GM23338 (cell line): ENCODE measurements at regions not wholly inside any gene's neighbourhood (a gene's known extent, or its start where the extent isn't known, plus 50 kb on each side); places are given as distances from the start of the nearest gene placed in this dataset.
"Not testable (repeated sequence)": the region's sequence is repeated elsewhere in the genome, so short reads cannot be mapped to it uniquely, and the experiment has no call there.

Experiments
- ATAC-seq: fragments of 200-7000 bp; cut with Tn5 transposase; 3 replicates; pipeline ENCODE4 v1.9.1; 2020
- DNase-seq: peaks from one replicate; pipeline ENCODE4 v3.0.0-alpha.2; 2015; ENCODE audit warnings: low spot score
- H2AFZ ChIP-seq: fragments of 200-600 bp; sonication (generic); 2 replicates; pipeline ENCODE4 v1.8.0; 2016; ENCODE audit warnings: antibody characterized with exemption, mild to moderate bottlenecking, moderate library complexity
- H3F3A ChIP-seq: fragments of 200-600 bp; sonication (generic); replicated peaks from 2 replicates; pipeline ENCODE4 v1.8.0; 2017; ENCODE audit warnings: antibody characterized with exemption, mixed run types, low read depth
- H3K27ac ChIP-seq: fragments of 200-600 bp; sonication (generic); 2 replicates; pipeline ENCODE4 v1.6.1; 2016; ENCODE audit warnings: low read depth
- H3K27me3 ChIP-seq: fragments of 200-600 bp; sonication (generic); 2 replicates; pipeline ENCODE4 v1.8.0; 2016; ENCODE audit warnings: mild to moderate bottlenecking, mixed run types, moderate library complexity; ENCODE audit not compliant: insufficient read depth
- H3K36me3 ChIP-seq: fragments of 200-600 bp; sonication (generic); 2 replicates; pipeline ENCODE4 v1.8.0; 2016; ENCODE audit warnings: mild to moderate bottlenecking; ENCODE audit not compliant: insufficient read depth
- H3K4me1 ChIP-seq: fragments of 200-600 bp; sonication (generic); 2 replicates; pipeline ENCODE4 v1.8.0; 2016; ENCODE audit warnings: mild to moderate bottlenecking, moderate library complexity; ENCODE audit not compliant: insufficient read depth
- H3K4me2 ChIP-seq: fragments of 200-600 bp; sonication (generic); 2 replicates; pipeline ENCODE4 v1.7.1; 2017; ENCODE audit warnings: mixed run types
- H3K4me3 ChIP-seq: fragments of 200-600 bp; sonication (generic); 2 replicates; pipeline ENCODE4 v1.6.1; 2016; ENCODE audit warnings: mixed run types
- H3K79me2 ChIP-seq: fragments of 200-600 bp; sonication (generic); replicated peaks from 2 replicates; pipeline ENCODE4 v1.8.0; 2017; ENCODE audit warnings: mild to moderate bottlenecking; ENCODE audit not compliant: insufficient read depth
- H3K9me2 ChIP-seq: fragments of 200-600 bp; sonication (generic); 2 replicates; pipeline ENCODE4 v1.8.0; 2017; ENCODE audit not compliant: insufficient read depth
- H4K20me1 ChIP-seq: fragments of 200-600 bp; sonication (generic); replicated peaks from 2 replicates; pipeline ENCODE4 v1.8.0; 2017; ENCODE audit warnings: mild to moderate bottlenecking; ENCODE audit not compliant: insufficient read depth
- H3K27ac Mint-ChIP-seq: 2 replicates; pipeline ENCODE4 v1.8.0; 2020; ENCODE audit warnings: inconsistent platforms, mild to moderate bottlenecking, moderate library complexity, mixed read lengths
- H3K27me3 Mint-ChIP-seq: 3 replicates; pipeline ENCODE4 v1.8.0; 2022; ENCODE audit warnings: low read depth, mild to moderate bottlenecking, moderate library complexity, mixed read lengths, inconsistent platforms; ENCODE audit not compliant: insufficient read depth, poor library complexity
- H3K36me3 Mint-ChIP-seq: 3 replicates; pipeline ENCODE4 v1.8.0; 2021; ENCODE audit warnings: low read depth, mild to moderate bottlenecking, inconsistent platforms, moderate library complexity, mixed read lengths
- H3K4me1 Mint-ChIP-seq: 3 replicates; pipeline ENCODE4 v1.8.0; 2020; ENCODE audit warnings: mild to moderate bottlenecking, inconsistent platforms, mixed read lengths
- H3K4me3 Mint-ChIP-seq: 3 replicates; pipeline ENCODE4 v1.8.0; 2021; ENCODE audit warnings: moderate library complexity, mild to moderate bottlenecking, inconsistent platforms, mixed read lengths
- H3K9me3 Mint-ChIP-seq: 3 replicates; pipeline ENCODE4 v1.8.0; 2020; ENCODE audit warnings: moderate library complexity, mild to moderate bottlenecking, inconsistent platforms, mixed read lengths
- CREB1 ChIP-seq: fragments of 250-450 bp; sonication (Bioruptor Pico); IDR thresholded peaks from 2 replicates; pipeline ENCODE4 v1.5.0; 2020; ENCODE audit warnings: low read depth, mild to moderate bottlenecking, moderate library complexity
- EZH2phosphoT487 ChIP-seq: fragments of 200-600 bp; sonication (generic); IDR thresholded peaks from one replicate; pipeline ENCODE4 v1.8.1; 2018; ENCODE audit warnings: antibody characterized with exemption; ENCODE audit not compliant: unreplicated experiment
- JUNB ChIP-seq: IDR thresholded peaks from one replicate; pipeline ENCODE4 v1.6.1; 2016; ENCODE audit warnings: antibody characterized with exemption; ENCODE audit not compliant: unreplicated experiment
- STAT1 ChIP-seq: IDR thresholded peaks from one replicate; pipeline ENCODE4 v1.6.1; 2016; ENCODE audit warnings: antibody characterized with exemption; ENCODE audit not compliant: unreplicated experiment
- TF ChIP-seq, protein P1 (sequence below): fragments of 250-450 bp; sonication (Bioruptor Pico); IDR thresholded peaks from 2 replicates; pipeline ENCODE4 v1.5.0; 2020; ENCODE audit warnings: mild to moderate bottlenecking, moderate library complexity
- TF ChIP-seq, protein P2 (sequence below), 2 experiments: fragments of 200-600 bp in 1 of 2; sonication (generic) in 1 of 2; conservative IDR thresholded peaks; 2 replicates each; pipeline versions ENCODE4 v1.5.1 to v1.6.1; 2016 to 2017; ENCODE audit warnings: antibody characterized with exemption in 2 of 2, low read depth in 2 of 2, mild to moderate bottlenecking in 2 of 2, moderate library complexity in 1 of 2

DNA sequence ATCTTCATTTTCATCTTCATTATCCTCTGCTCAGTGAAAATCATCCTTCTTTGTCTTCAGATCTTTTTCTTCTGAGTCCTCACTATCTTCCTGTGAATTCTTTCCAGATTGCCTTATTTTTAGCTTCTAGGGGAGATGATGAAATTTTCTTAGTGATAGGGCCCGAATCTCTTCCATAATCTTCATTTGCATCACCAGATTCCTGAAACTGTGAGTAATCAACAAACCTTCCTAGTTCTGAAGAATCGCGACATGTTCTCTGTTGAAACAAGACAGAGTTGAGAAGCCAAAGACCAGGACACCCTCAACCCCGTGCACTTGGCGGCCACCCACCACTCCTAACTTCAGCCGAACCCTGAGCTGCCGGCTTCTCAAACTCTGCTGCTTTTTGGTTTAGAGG, 92.8 kb upstream of the CDC42BPA start (continued):
- TF ChIP-seq, protein P1, sequence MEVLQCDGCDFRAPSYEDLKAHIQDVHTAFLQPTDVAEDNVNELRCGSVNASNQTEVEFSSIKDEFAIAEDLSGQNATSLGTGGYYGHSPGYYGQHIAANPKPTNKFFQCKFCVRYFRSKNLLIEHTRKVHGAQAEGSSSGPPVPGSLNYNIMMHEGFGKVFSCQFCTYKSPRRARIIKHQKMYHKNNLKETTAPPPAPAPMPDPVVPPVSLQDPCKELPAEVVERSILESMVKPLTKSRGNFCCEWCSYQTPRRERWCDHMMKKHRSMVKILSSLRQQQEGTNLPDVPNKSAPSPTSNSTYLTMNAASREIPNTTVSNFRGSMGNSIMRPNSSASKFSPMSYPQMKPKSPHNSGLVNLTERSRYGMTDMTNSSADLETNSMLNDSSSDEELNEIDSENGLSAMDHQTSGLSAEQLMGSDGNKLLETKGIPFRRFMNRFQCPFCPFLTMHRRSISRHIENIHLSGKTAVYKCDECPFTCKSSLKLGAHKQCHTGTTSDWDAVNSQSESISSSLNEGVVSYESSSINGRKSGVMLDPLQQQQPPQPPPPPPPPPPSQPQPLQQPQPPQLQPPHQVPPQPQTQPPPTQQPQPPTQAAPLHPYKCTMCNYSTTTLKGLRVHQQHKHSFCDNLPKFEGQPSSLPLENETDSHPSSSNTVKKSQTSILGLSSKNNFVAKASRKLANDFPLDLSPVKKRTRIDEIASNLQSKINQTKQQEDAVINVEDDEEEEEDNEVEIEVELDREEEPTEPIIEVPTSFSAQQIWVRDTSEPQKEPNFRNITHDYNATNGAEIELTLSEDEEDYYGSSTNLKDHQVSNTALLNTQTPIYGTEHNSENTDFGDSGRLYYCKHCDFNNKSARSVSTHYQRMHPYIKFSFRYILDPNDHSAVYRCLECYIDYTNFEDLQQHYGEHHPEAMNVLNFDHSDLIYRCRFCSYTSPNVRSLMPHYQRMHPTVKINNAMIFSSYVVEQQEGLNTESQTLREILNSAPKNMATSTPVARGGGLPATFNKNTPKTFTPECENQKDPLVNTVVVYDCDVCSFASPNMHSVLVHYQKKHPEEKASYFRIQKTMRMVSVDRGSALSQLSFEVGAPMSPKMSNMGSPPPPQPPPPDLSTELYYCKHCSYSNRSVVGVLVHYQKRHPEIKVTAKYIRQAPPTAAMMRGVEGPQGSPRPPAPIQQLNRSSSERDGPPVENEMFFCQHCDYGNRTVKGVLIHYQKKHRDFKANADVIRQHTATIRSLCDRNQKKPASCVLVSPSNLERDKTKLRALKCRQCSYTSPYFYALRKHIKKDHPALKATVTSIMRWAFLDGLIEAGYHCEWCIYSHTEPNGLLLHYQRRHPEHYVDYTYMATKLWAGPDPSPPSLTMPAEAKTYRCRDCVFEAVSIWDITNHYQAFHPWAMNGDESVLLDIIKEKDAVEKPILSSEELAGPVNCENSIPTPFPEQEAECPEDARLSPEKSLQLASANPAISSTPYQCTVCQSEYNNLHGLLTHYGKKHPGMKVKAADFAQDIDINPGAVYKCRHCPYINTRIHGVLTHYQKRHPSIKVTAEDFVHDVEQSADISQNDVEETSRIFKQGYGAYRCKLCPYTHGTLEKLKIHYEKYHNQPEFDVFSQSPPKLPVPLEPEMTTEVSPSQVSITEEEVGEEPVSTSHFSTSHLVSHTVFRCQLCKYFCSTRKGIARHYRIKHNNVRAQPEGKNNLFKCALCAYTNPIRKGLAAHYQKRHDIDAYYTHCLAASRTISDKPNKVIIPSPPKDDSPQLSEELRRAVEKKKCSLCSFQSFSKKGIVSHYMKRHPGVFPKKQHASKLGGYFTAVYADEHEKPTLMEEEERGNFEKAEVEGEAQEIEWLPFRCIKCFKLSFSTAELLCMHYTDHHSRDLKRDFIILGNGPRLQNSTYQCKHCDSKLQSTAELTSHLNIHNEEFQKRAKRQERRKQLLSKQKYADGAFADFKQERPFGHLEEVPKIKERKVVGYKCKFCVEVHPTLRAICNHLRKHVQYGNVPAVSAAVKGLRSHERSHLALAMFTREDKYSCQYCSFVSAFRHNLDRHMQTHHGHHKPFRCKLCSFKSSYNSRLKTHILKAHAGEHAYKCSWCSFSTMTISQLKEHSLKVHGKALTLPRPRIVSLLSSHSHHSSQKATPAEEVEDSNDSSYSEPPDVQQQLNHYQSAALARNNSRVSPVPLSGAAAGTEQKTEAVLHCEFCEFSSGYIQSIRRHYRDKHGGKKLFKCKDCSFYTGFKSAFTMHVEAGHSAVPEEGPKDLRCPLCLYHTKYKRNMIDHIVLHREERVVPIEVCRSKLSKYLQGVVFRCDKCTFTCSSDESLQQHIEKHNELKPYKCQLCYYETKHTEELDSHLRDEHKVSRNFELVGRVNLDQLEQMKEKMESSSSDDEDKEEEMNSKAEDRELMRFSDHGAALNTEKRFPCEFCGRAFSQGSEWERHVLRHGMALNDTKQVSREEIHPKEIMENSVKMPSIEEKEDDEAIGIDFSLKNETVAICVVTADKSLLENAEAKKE (CRISPR knock-in tag): no peak
- TF ChIP-seq CREB1 (CRISPR knock-in tag): no peak
- TF ChIP-seq, protein P2, sequence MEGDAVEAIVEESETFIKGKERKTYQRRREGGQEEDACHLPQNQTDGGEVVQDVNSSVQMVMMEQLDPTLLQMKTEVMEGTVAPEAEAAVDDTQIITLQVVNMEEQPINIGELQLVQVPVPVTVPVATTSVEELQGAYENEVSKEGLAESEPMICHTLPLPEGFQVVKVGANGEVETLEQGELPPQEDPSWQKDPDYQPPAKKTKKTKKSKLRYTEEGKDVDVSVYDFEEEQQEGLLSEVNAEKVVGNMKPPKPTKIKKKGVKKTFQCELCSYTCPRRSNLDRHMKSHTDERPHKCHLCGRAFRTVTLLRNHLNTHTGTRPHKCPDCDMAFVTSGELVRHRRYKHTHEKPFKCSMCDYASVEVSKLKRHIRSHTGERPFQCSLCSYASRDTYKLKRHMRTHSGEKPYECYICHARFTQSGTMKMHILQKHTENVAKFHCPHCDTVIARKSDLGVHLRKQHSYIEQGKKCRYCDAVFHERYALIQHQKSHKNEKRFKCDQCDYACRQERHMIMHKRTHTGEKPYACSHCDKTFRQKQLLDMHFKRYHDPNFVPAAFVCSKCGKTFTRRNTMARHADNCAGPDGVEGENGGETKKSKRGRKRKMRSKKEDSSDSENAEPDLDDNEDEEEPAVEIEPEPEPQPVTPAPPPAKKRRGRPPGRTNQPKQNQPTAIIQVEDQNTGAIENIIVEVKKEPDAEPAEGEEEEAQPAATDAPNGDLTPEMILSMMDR (conservative IDR thresholded peaks at IDR 0.05; ENCODE audit: low read depth in 2 of 2): no peak
- no peak for TF ChIP-seq EZH2phosphoT487
- no peak for TF ChIP-seq JUNB
- no peak for TF ChIP-seq STAT1

DNA sequence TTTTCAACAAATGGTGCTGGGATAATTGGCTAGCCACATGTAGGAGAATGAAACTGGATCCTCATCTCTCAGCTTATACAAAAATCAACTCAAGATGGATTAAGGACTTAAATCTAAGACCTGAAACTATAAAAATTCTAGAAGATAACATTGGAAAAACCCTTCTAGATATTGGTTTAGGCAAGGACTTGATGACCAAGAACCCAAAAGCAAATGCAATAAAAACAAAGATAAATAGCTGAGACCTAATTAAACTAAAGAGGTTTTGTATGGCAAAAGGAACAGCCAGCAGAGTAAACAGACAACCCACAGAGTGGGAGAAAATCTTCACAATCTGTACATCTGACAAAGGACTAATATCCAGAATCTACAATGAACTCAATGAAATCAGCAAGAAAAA, 88.0 kb upstream of the CDC42BPA start:
- H3K27me3 ChIP-seq, H3K27ac ChIP-seq, H2AFZ ChIP-seq, H3K4me3 ChIP-seq, DNase-seq, H3K9me2 ChIP-seq, ATAC-seq, H3K9me3 Mint-ChIP-seq, H3K79me2 ChIP-seq, H3K27ac Mint-ChIP-seq, H3K36me3 Mint-ChIP-seq, H3K4me2 ChIP-seq, H3K4me3 Mint-ChIP-seq, H3F3A ChIP-seq, H3K27me3 Mint-ChIP-seq, H3K36me3 ChIP-seq, H3K4me1 ChIP-seq, H3K4me1 Mint-ChIP-seq, H4K20me1 ChIP-seq: not testable (repeated sequence)
